ENCODE measurements at regions not wholly inside any gene's neighbourhood (a gene's known extent, or its start where the extent isn't known, plus 50 kb on each side); places are given as distances from the start of the nearest gene placed in this dataset.

DNA sequence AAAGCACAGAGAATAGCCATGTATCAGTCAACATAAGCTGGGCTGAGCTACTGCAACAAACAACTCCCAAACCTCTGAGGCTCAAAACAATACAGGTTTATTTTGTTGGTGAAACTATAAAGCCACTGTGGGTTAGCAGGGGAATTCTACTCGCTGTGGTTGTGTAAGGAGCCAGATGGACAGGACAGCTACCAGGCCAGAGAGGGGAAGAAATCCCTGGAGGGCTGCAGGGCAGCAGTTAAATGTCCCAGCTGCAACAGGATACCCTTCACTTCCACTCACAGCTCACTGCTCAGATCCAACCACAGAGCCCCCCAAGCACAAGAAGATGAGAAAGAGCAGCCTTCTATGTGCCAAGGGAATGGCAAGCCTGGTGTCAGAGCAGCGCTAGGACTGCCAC lies 245.9 kb upstream of the RAB6C start:
- Mint-ChIP-seq H3K4me1 (peaks cover 11% of the 10 kb centered on the region), H3K27ac (no peak overlapping the region), H3K27me3 (ENCODE audit: low read depth) (no peaks in the 10 kb centered on the region), H3K9me3 (no peaks in the 10 kb centered on the region), H3K36me3 (no peaks in the 10 kb centered on the region), H3K4me3 (no peak overlapping the region)
- no peak for TF ChIP-seq MLX (CRISPR knock-in tag; IDR thresholded peaks at IDR 0.05)
- TF ChIP-seq GRHL2 (CRISPR knock-in tag; IDR thresholded peaks at IDR 0.05; ENCODE audit: insufficient replicate concordance, severe bottlenecking) = no peak
- no peak for TF ChIP-seq ARID4B (CRISPR knock-in tag; IDR thresholded peaks at IDR 0.05; ENCODE audit: borderline replicate concordance)
- no peak for TF ChIP-seq AFF4 (CRISPR knock-in tag; IDR thresholded peaks at IDR 0.05; ENCODE audit: borderline replicate concordance)
- TF ChIP-seq ELF4 (CRISPR knock-in tag; IDR thresholded peaks at IDR 0.05; ENCODE audit: low read depth) = no peak
- no peak for TF ChIP-seq NR2C2 (CRISPR knock-in tag; IDR thresholded peaks at IDR 0.05)
- TF ChIP-seq NFE2L1 (CRISPR knock-in tag; IDR thresholded peaks at IDR 0.05) = no peak
- TF ChIP-seq E2F4 (CRISPR knock-in tag; IDR thresholded peaks at IDR 0.05; ENCODE audit: borderline replicate concordance, low read depth) = no peak
- TF ChIP-seq ZNF138 (CRISPR knock-in tag; conservative IDR thresholded peaks at IDR 0.05) = no peak
- no peak for TF ChIP-seq MXD4 (CRISPR knock-in tag; IDR thresholded peaks at IDR 0.05; ENCODE audit: borderline replicate concordance)
- POLR2A ChIA-PET = no interaction called here
- no peak for ATAC-seq
- no peak for DNase-seq (ENCODE audit: low spot score)
- CTCF ChIA-PET = interaction anchor here (1.0 kb wide), 1 partner anchor 15 kb away, joined by 3 read pairs; no protein-coding TSS in a partner anchor

- H3K27ac Mint-ChIP-seq = no peak overlapping the region
- no peak for DNase-seq (ENCODE audit: low spot score)
- ATAC-seq = no peak
- H3K4me3 Mint-ChIP-seq = no peak overlapping the region
- CTCF ChIA-PET = no interaction called here
- H3K27me3 Mint-ChIP-seq (ENCODE audit: low read depth) = no peaks in the 10 kb centered on the region
- H3K4me1 Mint-ChIP-seq = peaks cover 4% of the 10 kb centered on the region
- TF ChIP-seq ZNF317 (CRISPR knock-in tag; IDR thresholded peaks at IDR 0.05; ENCODE audit: borderline replicate concordance, low read depth) = no peak
- H3K36me3 Mint-ChIP-seq = no peaks in the 10 kb centered on the region
- H3K9me3 Mint-ChIP-seq = no peaks in the 10 kb centered on the region
- POLR2A ChIA-PET = no interaction called here
These were observed 245.0 kb upstream of the RAB6C start for GRCh38 chr2:129734343-129735034.
